ENCODE measurements at regions not wholly inside any gene's neighbourhood (a gene's known extent, or its start where the extent isn't known, plus 50 kb on each side); places are given as distances from the start of the nearest gene placed in this dataset.

- TF ChIP-seq CTCF (IDR thresholded peaks at IDR 0.05; ENCODE audit: insufficient read depth, low read length, poor library complexity, severe bottlenecking) (no peak), EZH2phosphoT487 (conservative IDR thresholded peaks at IDR 0.05; ENCODE audit: low read length) (no peak)
Measured at GRCh38 chr1:198957044-198957443, 318.2 kb downstream of the PTPRC start.
